ENCODE measurements at regions not wholly inside any gene's neighbourhood (a gene's known extent, or its start where the extent isn't known, plus 50 kb on each side); places are given as distances from the start of the nearest gene placed in this dataset.
"Not testable (repeated sequence)": the region's sequence is repeated elsewhere in the genome, so short reads cannot be mapped to it uniquely, and the experiment has no call there.

DNA sequence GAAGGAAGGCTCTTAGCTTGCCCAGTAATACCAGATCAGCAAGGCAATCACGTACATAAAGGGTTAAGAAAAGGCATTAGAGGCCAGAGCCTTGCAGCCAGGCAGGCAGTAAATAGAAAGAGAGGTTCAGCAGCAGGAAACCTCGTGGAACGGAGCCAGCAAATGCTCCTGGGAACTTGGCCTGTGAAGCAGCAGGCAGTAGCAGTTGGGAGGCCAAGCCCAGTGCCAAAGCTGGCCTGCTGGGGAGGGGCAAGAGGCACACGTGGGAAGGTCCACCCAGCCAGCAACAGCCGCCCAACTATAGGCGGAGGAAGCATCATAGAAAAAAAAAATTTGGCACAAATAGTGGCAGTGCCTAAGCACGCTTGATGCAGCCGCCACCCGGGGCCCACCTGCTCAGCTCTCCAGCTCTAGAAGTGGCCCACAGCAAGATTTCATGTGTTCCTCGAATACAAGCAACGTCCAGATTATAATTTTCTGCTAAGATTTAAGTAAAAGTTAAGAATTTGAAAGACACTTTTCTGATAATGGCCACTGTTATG, 2339.5 kb downstream of the TP53TG3F start:
- no peaks in the 10 kb centered on the region for H3K4me1 ChIP-seq
- no peak overlapping the region for H3K4me3 Mint-ChIP-seq (ENCODE audit: unreplicated experiment)
- no peaks in the 10 kb centered on the region for H3K36me3 Mint-ChIP-seq (ENCODE audit: insufficient read depth, unreplicated experiment)
- BruUV-seq (replicated peaks): no TSS peak
- TF ChIP-seq, protein P1, sequence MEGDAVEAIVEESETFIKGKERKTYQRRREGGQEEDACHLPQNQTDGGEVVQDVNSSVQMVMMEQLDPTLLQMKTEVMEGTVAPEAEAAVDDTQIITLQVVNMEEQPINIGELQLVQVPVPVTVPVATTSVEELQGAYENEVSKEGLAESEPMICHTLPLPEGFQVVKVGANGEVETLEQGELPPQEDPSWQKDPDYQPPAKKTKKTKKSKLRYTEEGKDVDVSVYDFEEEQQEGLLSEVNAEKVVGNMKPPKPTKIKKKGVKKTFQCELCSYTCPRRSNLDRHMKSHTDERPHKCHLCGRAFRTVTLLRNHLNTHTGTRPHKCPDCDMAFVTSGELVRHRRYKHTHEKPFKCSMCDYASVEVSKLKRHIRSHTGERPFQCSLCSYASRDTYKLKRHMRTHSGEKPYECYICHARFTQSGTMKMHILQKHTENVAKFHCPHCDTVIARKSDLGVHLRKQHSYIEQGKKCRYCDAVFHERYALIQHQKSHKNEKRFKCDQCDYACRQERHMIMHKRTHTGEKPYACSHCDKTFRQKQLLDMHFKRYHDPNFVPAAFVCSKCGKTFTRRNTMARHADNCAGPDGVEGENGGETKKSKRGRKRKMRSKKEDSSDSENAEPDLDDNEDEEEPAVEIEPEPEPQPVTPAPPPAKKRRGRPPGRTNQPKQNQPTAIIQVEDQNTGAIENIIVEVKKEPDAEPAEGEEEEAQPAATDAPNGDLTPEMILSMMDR (IDR thresholded peaks at IDR 0.05; ENCODE audit: insufficient read depth in 1 of 2, low read depth in 1 of 2, low read length in 1 of 2, severe bottlenecking in 1 of 2, unreplicated experiment in 1 of 2): no peak
- POLR2A ChIA-PET: no interaction called here
- no peaks in the 10 kb centered on the region for H3K4me1 Mint-ChIP-seq (ENCODE audit: low read depth, unreplicated experiment)
- no peaks in the 10 kb centered on the region for H3K27me3 ChIP-seq (replicated peaks; ENCODE audit: control insufficient read depth, insufficient read depth, low read length)
- CTCF ChIA-PET: no interaction called here
- peaks cover 51% of the 10 kb centered on the region for H3K9me3 Mint-ChIP-seq (ENCODE audit: unreplicated experiment)
- no peak overlapping the region for H3K4me3 ChIP-seq (ENCODE audit: low read depth, low read length)
- no peak overlapping the region for H3K27ac Mint-ChIP-seq (ENCODE audit: unreplicated experiment)
- H3K9me3 ChIP-seq: no peaks in the 10 kb centered on the region
- no peaks in the 10 kb centered on the region for H3K36me3 ChIP-seq (ENCODE audit: control insufficient read depth, insufficient read depth, low read length)
- intact Hi-C loops (cut with micrococcal nuclease; ENCODE audit: unreplicated experiment): no loop called here
- DNase-seq: no peak
- H3K27me3 Mint-ChIP-seq (ENCODE audit: insufficient read depth, unreplicated experiment): no peaks in the 10 kb centered on the region

DNA sequence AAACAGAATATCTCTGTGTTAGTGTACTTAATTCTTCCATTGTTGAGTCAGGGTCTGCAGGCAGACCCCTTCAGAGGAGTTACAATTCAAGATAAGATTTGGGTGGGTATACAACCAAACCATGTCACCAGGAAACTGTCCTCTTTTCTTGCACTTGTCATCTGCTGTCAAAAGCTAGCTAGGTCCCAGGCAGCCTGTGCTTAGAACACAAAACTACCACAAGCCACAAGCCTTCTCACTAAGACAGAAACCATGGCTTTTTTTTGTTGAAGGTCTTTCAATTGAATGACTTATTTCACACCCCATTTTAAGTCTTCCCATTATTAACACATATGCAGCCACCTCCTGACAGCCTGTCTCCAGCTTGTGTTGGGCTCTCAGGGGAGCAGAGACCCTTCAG, 2345.1 kb downstream of the TP53TG3F start:
- H3K36me3 Mint-ChIP-seq (ENCODE audit: insufficient read depth, unreplicated experiment); intact Hi-C loops (cut with micrococcal nuclease; ENCODE audit: unreplicated experiment); H3K4me1 ChIP-seq; H3K4me1 Mint-ChIP-seq (ENCODE audit: low read depth, unreplicated experiment); H3K27me3 Mint-ChIP-seq (ENCODE audit: insufficient read depth, unreplicated experiment); H3K9me3 ChIP-seq; H3K36me3 ChIP-seq (ENCODE audit: control insufficient read depth, insufficient read depth, low read length); H3K4me3 ChIP-seq (ENCODE audit: low read depth, low read length); CTCF ChIA-PET; H3K27me3 ChIP-seq (replicated peaks; ENCODE audit: control insufficient read depth, insufficient read depth, low read length); POLR2A ChIA-PET; H3K4me3 Mint-ChIP-seq (ENCODE audit: unreplicated experiment); DNase-seq; BruUV-seq (replicated peaks); H3K27ac Mint-ChIP-seq (ENCODE audit: unreplicated experiment): not testable (repeated sequence)
- H3K9me3 Mint-ChIP-seq (ENCODE audit: unreplicated experiment): peaks cover 27% of the 10 kb centered on the region

DNA sequence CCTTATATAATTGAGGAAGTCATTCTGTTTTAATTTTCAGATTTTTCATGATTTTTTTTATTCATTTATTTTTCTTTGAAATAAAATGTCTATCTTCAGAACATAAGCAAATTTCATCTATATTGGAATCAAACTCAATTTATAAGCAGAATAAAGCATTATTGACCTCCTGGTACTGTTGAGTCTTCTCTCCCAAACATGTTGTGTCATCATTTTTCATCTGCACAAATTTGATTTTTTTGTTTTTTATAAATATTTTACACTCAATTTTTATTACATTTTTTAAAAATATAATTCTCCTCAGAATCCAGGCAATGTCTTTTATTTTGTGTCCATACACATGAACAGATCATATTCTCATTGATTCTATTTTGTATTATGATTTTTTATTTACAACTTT, 2363.9 kb downstream of the TP53TG3F start:
- no peak overlapping the region for H3K4me3 Mint-ChIP-seq (ENCODE audit: unreplicated experiment)
- H3K27me3 ChIP-seq (replicated peaks; ENCODE audit: control insufficient read depth, insufficient read depth, low read length): no peaks in the 10 kb centered on the region
- no peak overlapping the region for H3K27ac Mint-ChIP-seq (ENCODE audit: unreplicated experiment)
- no peaks in the 10 kb centered on the region for H3K27me3 Mint-ChIP-seq (ENCODE audit: insufficient read depth, unreplicated experiment)
- POLR2A ChIA-PET: no interaction called here
- no peaks in the 10 kb centered on the region for H3K4me1 ChIP-seq
- no peaks in the 10 kb centered on the region for H3K36me3 ChIP-seq (ENCODE audit: control insufficient read depth, insufficient read depth, low read length)
- TF ChIP-seq, protein P1 (IDR thresholded peaks at IDR 0.05; ENCODE audit: insufficient read depth in 1 of 2, low read depth in 1 of 2, low read length in 1 of 2, severe bottlenecking in 1 of 2, unreplicated experiment in 1 of 2): no peak
- CTCF ChIA-PET: no interaction called here
- H3K9me3 ChIP-seq: no peaks in the 10 kb centered on the region
- H3K36me3 Mint-ChIP-seq (ENCODE audit: insufficient read depth, unreplicated experiment): no peaks in the 10 kb centered on the region
- H3K9me3 Mint-ChIP-seq (ENCODE audit: unreplicated experiment): peaks cover 20% of the 10 kb centered on the region
- intact Hi-C loops (cut with micrococcal nuclease; ENCODE audit: unreplicated experiment): no loop called here
- no peak overlapping the region for H3K4me3 ChIP-seq (ENCODE audit: low read depth, low read length)
- no peaks in the 10 kb centered on the region for H3K4me1 Mint-ChIP-seq (ENCODE audit: low read depth, unreplicated experiment)
- BruUV-seq (replicated peaks): no TSS peak
- no peak for DNase-seq

DNA sequence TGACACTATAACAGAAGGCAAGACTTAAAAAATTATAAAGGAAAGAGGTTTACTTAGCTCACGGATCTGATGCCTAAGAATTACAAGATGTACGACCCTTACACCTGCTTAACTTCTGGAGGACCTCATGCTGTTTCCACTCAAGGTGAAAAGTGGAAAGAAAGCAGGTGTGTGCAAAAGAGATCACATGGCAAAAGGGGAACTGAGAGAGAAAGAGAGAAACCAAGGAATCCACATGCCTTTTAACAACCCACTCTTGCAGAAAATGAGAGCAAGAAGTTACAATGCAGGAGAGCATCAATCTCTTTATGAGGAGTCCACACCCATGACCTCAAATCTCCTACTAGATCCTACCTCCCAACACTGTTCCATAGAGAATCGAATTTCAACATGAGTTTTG, 2382.2 kb downstream of the TP53TG3F start:
- intact Hi-C loops (cut with micrococcal nuclease; ENCODE audit: unreplicated experiment): no loop called here

More for the DNA sequence above, 2382.2 kb downstream of the TP53TG3F start:
- H3K4me3 ChIP-seq (ENCODE audit: low read depth, low read length): no peak overlapping the region
- no peaks in the 10 kb centered on the region for H3K36me3 Mint-ChIP-seq (ENCODE audit: insufficient read depth, unreplicated experiment)
- DNase-seq: no peak
- CTCF ChIA-PET: no interaction called here
- H3K9me3 Mint-ChIP-seq (ENCODE audit: unreplicated experiment): peaks cover 22% of the 10 kb centered on the region
- no peak overlapping the region for H3K4me3 Mint-ChIP-seq (ENCODE audit: unreplicated experiment)
- H3K27me3 Mint-ChIP-seq (ENCODE audit: insufficient read depth, unreplicated experiment): no peaks in the 10 kb centered on the region
- no peaks in the 10 kb centered on the region for H3K27me3 ChIP-seq (replicated peaks; ENCODE audit: control insufficient read depth, insufficient read depth, low read length)
- TF ChIP-seq, protein P1 (IDR thresholded peaks at IDR 0.05; ENCODE audit: insufficient read depth in 1 of 2, low read depth in 1 of 2, low read length in 1 of 2, severe bottlenecking in 1 of 2, unreplicated experiment in 1 of 2): no peak
- H3K4me1 Mint-ChIP-seq (ENCODE audit: low read depth, unreplicated experiment): no peaks in the 10 kb centered on the region
- no peak overlapping the region for H3K27ac Mint-ChIP-seq (ENCODE audit: unreplicated experiment)
- no peaks in the 10 kb centered on the region for H3K36me3 ChIP-seq (ENCODE audit: control insufficient read depth, insufficient read depth, low read length)
- POLR2A ChIA-PET: no interaction called here
- H3K4me1 ChIP-seq: no peaks in the 10 kb centered on the region
- no peaks in the 10 kb centered on the region for H3K9me3 ChIP-seq
- no TSS peak for BruUV-seq (replicated peaks)
